Gastroesophageal sphincter (tissue), 3 donors: ENCODE measurements at regions not wholly inside any gene's neighbourhood (a gene's known extent, or its start where the extent isn't known, plus 50 kb on each side); places are given as distances from the start of the nearest gene placed in this dataset.

Experiments used
- CTCF ChIP-seq, 4 experiments: fragments of 200-600 bp in 2 of 4; fragments of 450-650 bp in 2 of 4; sonication (generic) in 1 of 4; IDR thresholded peaks; one replicate each; pipeline ENCODE4 v1.5.1; 2017 to 2019; ENCODE audit warnings: antibody characterized with exemption in 4 of 4, mild to moderate bottlenecking in 2 of 4, moderate library complexity in 2 of 4
- EP300 ChIP-seq: sonication (generic); formaldehyde crosslinking; IDR thresholded peaks from one replicate; pipeline ENCODE4 v1.6.1; 2017; ENCODE audit warnings: antibody characterized with exemption, mild to moderate bottlenecking

GRCh38 chr13:40876020-40876738 lies 86.8 kb downstream of the SLC25A15 start:
- TF ChIP-seq CTCF (IDR thresholded peaks at IDR 0.05): no peak
- no peak for TF ChIP-seq EP300
